NCI-H510A treated with DMSO at 0.1 percent for 48 hours (cell line): ENCODE measurements at regions not wholly inside any gene's neighbourhood (a gene's known extent, or its start where the extent isn't known, plus 50 kb on each side); places are given as distances from the start of the nearest gene placed in this dataset.

Source experiments
- DNase-seq: peaks from one replicate; lab custom pipeline; 2025; lab: John Stamatoyannopoulos, UW

DNA sequence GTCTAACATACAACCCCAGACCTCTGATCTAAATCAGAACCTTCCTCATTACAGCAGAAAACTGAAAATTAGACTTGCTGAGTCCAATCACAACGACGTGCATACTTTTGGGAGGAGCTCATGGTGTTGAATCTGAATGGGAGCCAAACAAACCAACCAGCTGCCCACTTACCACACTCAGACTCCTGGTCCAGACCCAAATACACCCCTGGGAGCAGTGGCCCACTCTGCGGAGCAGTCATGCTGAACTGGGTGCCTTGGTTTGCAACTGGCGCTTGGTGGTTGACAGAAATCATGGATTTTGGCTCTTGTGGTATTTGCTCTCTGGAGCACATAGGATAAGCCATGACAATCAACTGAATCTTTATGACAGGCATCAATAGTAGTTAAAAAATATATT lies 253.6 kb upstream of the TNP1 start:
- no peak for DNase-seq

DNA sequence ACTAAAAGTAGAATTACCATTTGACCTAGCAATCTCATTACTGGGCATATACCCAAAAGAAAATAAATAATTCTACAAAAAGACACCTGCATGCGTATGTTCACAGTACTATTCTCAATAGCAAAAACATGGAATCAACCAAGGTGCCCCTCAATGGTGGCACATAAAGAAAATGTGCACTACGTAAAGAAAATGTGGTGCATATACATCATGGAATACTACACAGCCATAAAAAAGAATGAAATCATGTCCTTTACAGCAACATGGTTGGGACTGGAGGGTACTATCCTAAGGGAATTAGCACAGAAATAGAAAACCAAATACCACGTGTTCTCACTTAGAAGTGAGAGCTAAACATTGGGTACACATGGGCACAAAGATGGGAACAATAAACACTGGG lies 250.7 kb upstream of the TNP1 start:
- DNase-seq: no peak

DNA sequence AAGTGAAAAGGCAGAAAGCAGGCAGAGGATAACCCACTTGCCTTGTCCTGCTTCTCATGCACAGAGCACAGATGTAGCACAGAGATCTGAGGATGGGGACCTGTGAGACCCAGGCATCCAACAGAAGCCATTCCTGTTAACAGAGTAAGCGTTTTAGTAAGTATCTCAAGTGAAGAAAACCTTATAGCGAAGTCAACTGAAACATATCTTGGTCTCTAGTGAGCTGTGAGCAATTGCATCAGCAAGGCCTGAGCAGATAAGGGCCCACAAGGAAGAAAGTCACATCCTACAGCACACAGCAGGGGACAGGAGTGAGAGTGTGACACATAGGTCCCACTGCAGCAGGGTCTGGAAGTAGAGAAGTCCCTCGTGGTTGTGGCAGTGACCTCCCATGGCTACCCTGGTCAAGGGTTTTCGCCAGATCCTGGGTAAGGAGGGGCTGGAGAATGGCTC lies 248.7 kb upstream of the TNP1 start:
- DNase-seq: no peak

DNA sequence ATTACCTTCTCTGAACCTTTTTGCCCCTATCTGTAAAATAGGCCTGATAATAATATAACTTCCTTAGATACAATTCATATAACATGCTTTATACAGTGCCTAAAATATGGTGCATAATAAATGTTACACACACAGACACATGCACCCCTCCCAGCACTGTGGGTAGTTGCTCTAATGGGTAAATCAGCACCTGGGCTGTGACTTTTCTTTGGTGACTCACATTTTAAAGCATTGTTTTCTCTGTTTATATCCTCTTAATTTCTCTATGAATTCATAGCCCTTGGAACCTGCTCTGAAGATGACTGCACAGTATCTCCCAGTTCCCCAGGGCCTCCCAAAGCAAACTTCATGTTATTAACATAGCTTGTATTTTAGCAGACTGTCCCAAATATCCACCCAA lies 248.2 kb upstream of the TNP1 start:
- DNase-seq: no peak

DNA sequence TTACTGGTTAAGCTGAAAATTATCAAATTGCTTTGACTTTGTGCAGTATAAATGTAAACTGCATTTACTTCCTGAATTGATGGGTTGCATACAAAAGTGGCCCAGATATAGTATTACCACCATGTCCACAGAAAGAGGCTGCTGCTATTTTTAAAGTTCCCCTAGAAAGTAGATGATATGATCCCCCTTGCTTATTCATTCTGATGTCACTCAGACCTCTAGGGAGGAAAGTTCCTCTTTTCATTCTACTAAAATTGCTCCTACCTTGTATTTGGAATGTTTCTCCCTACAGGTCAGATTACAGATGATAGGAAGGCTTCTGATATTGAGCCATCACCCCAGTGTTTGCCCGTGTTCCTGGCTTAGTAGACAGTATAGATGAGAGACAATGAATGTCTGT lies 247.6 kb upstream of the TNP1 start:
- DNase-seq: no peak

DNA sequence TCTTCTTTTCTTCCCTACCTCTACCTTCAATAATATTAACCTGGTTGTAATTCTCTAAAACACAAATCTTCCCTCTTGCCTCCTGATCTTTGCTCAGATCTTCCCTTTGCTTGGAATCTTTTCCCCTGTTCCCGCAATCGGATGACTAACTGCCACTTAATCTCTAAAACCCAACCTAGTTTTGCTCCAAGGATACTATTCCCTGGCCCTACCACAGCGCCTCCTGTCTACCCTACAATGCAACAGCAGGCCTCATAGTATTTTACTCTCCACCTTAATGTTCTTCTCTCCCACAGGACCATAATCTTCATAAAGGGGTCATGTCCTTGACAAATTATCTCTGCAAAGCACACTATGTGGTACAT lies 246.8 kb upstream of the TNP1 start:
- DNase-seq: no peak

DNA sequence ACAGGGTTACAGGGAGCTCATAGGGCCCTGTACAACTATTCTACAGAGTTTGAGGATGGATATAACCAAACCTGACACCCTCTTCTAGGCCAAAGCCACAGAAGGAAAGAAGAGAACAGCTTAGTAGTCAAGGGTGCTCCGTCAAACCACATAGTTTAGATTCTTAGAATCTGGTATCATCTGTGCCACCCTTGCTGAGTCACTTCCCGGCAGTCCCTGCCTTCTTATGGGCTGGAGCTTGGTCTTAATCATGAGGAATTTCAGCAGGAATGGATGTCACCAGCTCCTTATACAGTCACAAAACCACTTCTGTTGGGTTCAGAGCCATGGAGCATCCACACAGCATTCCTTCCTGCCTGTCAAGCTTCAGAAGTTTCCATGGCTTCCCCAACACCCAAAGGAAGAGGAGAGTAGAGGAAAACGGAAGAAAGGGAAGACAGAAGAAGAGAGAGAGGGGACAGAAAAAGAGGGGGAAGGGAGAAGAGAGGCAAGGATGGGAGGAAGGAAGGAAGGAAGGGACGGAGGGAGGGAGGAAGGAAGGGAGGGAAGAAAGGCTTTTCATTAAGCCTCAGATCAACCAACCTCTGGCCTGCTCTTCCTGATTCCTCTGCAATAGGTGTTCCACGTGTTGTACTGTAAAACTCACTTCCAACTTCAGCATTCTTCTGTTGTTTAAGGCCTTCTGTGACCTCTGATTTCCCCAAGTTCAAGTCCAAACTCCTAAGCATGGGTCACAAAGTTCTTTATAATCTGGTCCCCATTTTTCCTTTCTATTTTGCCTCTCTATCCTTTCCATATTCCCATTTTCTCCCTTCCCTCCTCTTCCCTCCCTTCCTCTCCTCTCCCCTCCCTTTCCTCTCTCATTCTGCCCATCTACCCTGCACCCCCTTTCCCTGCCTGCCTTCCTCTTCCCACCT lies 246.1 kb upstream of the TNP1 start:
- DNase-seq: no peak

DNA sequence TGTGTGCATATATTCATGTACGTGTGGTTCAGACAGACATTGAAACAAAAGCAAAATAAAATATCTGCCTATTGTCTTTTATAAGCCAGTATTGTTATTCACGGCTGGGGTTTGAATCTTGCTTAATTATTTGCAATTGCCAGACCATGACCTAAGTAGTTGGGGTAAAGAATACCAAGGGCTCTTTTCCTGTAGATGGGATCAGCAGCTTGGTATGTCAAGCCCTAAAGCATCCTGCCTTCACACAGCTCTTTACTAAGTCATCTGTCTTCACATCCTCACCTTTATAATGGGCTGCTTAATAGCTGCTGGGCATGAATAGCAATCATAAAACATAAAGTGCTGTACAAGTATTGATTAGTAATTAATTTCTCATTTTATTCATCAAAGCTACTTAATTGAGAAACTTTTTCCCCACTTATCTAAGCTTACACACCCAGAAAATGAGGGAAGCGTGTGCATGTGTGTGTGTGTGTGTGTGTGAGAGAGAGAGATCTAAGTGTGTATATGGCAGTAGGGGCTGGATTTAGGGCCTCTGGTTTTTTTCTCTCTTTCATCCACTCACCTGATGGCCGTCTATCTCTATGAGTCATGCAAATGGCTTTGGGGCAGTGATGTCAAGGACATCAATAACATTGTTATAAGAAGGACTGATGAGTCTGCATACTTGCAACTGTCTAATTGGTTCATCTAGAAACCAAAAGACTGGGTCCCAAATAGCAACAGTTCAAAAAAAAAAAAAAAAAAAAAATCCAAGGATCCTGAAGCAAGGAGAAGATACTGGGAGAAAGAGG lies 244.1 kb upstream of the TNP1 start:
- DNase-seq: peak; percentile 15

DNA sequence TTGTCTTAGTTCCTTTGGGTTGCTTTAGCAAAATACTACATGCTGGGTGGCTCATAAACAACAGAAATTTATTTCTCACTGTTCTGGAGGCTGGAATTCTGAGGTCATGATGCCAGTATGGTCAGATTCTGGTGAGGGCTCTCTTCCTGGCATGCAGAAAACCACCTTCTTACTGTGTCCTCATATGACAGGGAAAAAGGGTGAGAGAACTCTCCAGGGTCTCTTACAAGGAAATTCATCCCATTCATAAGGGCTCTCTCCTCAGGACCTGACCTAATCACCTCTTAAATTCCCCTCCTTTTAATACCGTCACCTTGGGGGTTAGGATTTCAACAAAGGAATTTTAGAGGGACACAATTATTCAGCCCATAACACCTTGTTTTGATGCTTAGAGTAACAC lies 243.1 kb upstream of the TNP1 start:
- DNase-seq: no peak

DNA sequence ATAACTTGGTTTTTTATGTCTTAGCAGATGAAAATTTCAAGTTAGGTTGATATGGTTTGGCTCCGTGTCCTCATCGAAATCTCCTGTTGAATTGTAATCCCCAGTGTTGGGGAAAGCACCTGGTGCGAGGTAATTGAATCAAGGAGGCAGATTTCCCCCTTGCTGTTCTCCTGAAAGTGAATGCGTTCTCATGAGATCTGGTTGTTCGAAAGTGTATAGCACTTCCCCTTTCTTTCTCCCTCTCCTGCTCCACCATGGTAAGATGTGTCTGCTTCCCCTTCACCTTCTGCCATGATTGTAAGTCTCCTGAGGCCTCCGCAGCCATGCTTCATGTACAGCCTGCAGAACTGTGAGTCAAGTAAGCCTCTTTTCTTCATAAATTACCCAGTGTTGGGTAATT lies 242.1 kb upstream of the TNP1 start:
- DNase-seq: no peak

DNA sequence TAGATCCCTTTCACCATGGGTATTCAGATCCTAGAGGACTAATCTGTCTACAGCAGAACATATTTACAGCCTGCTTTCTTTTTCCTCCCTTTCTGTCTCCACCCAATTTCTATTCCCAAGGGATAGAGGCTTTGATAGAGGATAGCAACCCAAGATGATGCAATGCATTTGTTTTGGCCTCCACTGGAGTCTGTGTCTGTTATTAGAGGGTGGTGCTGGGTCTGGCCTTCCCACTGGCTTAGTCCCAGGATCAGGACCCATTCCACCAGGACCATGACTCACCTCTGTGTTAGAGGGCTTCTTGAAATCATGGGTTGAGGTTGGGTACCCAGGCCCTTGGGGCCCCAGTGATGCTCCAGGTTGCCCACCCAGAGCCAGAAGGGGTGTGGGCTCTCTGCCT lies 239.7 kb upstream of the TNP1 start:
- DNase-seq: no peak

DNA sequence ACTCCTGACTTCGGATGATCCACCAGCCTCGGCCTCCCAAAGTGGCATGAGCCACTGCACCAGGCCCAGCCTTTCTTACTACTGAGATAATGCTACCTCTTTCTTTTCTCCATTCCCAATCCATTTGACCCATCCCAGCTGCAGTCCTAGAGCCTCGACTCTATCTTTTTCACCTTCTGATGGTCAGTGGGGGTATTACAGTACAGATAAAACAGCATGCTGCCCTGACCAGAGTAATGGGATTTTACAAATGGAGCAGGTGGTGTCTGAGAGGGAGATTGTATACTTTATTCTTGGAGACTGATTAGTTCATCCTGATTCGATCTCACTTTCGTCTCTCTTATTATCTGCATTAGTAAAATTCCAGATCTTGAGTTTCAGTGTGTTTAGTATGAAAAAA lies 238.6 kb upstream of the TNP1 start:
- no peak for DNase-seq

DNA sequence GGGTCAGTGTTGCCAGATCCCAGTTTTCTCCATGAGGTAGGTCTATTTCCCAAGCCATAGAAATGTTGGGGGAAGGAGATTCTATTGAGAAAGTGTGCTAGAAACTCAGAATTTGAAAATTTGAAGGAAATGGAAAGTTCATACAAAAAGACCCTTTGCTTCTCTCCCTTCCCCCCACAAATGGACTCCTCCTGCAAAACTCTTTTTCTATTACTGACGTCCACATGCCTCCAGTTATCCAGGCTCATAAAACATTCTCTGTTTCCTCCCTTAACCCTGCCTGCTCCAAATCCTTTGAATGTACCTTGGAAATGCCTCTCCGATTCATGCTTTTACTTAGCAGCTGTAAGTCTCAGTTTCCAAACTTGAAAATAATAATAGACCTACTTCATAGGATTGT lies 237.5 kb upstream of the TNP1 start:
- no peak for DNase-seq

DNA sequence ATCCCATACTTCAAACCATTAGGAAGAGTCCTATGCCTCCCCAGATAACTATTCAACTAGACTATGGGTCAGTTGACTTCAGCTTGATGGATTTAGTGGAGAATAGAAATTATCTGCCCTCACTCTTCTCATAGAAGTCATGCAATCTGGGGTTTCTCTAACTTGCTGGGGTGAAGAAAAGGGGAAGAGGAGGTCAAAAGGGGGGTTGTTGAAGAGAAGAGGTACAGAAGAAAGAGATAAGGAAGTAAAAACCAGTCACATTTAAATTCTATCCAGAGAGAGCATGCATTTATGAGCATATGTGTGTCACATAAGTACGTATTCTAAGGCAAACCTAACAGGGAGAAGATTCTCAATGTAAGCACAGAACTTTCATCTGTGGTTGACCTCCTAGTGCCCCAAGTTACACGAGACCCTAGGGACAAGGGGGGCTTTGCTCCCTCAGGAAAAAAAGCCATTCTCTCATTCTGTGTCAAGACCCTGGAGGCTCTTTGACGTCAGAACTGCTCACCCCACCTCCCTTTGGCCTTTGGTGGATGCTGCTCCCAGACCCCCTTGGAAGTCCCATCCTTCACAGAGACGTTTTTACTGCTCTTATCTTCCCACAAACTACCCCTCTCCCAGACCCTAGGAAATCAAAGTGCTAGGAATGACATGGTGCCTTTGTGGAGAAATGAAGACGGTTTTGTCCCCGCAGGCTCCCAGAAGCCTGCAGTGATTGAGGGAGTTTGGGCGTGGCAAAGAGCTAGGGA lies 236.8 kb upstream of the TNP1 start:
- DNase-seq: no peak

DNA sequence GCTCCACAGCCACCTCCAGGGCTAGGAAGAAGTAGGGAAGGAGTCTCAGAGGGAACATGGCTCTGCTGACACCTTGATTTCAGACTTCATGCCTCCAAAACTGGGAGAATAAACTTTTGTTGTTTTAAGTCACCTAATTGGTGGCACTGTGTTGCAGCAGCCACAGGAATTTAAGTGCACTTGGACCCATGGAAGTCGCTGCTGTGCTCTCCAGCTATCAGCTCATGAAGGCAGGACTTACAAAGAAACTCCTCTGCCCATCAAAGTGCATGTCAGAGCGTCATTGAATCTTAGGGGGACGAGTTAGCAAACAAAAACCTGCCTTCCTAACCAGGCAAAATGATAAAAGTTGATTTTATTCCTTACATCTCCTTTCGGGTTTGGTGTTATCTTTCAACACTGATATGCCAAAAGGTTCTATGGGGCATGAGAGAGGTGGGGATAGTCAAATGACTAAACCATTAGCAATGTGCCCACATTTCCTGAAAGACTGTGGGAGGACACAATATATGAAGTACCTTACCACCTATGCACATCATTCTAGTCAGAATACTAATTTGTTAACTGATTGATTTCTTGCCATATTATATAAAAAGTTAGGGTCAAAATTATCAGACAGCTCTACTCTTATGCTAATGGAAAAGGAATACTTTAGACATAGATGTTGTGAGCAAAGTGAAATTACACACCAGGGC lies 235.8 kb upstream of the TNP1 start:
- DNase-seq: no peak

DNA sequence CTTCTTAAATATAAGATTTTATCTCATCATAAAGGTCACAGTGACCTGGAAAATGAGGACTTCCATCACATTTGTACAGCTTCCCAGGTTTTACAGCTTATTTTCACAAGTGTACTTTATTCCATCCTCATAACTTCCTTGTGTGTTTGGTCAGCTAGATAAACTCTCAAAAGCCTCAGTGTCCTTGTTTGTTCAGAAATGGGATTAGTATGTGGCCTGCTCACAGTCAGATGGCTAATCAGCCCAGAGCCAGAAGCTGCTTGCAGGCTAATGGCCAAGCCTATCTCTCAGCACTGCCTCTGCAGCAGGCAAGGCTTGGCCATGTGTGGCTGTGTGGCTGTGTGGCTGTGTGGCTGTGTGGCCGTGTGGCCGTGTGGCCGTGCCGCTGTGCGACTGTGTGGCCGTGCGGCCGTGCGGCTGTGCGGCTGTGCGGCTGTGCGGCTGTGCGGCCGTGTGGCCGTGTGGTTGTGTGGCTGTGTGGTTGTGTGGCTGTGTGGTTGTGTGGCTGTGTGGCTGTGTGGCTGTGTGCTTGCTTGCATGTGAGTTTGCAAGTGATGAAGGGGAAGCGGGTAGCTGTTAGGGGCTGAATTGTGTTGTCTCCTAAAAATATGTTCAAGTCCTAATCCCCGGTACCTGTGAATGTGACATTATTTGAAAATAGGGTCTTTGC lies 233.0 kb upstream of the TNP1 start:
- DNase-seq: peak; percentile 27

DNA sequence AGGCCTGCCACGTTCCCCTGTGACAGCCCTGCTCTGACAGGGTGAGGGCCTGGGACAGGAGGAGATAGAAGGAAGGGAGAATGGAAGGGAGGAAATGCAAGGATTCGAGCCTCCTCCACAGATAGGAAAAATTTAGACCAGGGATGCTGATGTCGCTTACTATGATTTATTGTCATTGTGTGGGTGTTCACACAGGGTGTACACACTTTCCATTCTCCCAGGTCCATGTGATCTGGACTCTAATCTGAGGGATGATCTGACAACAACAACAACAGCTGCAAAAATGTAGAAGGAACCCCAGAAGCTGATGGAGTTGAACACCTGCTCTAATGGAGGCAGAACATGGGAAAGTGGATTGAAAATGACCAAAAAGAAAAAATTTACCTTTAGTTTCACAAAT lies 231.7 kb upstream of the TNP1 start:
- no peak for DNase-seq

DNA sequence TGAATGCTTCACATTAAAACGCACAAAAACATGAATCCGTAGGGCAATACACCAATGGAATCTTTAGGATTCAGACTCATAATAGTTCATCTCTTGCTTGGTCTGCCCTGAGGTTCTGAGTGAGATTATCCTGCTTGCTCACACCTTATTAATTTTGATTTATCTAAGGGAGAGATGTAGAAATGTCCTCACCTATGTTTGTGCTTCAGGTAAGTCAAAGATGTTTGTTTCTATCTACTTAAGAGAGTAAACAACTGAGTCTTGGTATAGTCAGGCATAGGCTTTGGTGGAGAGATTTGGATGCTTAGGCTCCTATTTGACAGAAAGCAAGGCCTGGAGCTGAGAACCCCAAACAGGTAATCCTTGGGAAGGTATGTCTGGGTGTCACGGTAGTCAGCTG lies 231.0 kb upstream of the TNP1 start:
- DNase-seq: no peak

DNA sequence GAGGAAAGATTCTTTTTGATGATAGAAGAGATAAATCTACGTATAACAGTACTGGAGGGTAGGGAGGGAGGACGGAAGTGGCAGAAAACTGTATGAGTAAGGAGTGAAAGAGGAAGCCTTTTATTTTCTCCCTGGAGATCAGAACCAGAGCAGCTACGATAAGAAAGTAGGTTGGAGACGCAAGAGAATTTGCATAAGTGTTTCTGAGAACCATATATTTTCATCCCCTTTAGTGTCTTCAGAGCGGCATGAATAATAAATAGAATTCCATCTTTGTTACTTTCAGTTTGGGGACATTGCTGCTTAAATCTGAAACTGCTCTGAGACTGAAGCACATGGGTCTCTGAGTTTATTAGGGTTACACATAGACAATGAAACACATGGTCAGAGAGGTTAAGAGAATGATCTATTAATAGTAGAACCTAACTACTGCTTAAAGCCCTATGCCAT lies 230.2 kb upstream of the TNP1 start:
- no peak for DNase-seq

DNA sequence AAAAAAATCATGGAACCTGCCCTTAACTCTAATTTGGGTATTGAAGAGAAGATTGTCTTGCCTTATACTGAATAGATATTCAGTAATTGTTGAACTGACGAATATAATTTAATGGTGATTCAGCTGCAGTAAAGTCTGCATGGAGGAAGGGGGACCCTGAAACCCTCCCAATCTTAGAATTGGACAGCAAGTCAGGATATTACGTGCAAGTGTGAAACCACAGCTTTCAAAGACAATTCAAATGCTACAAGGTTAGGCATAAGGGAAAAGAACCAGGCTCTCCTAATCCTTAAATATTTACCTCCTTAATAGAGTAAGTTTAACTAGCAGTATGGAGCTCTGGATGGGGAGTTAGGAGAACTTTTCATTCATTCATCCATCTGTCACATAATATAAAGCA lies 226.9 kb upstream of the TNP1 start:
- no peak for DNase-seq

DNA sequence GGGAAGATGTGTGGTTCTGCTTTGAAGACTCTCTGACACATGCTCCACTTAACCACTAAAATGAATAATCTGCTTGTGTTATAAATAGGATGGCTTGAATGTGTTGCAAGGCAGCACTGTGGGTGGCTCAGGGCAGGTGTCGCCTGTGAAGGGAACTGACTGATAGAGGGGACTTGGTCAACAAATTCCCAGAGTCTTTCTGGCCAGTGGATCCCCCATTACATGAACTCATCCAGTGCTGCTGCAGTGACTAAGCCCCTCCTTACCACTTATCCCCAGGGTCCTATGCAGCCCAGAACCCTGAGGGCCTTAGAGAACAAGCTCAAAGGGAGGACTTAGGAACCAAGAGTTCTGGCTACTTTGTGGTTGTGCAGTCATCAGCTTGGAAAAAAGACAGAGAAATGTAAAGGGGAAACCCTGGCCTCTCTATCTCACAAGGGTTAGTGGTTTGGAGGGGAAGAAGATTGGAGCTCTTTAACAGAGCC lies 226.2 kb upstream of the TNP1 start:
- no peak for DNase-seq
